GM21528 (cell line): ENCODE measurements at regions not wholly inside any gene's neighbourhood (a gene's known extent, or its start where the extent isn't known, plus 50 kb on each side); places are given as distances from the start of the nearest gene placed in this dataset.

Experiments
- ATAC-seq: cut with Tn5 transposase; IDR thresholded peaks from one replicate; pipeline ENCODE4 v1.9.1; 2021; ENCODE audit warnings: mild to moderate bottlenecking, moderate library complexity; ENCODE audit not compliant: unreplicated experiment, low FRiP score

DNA sequence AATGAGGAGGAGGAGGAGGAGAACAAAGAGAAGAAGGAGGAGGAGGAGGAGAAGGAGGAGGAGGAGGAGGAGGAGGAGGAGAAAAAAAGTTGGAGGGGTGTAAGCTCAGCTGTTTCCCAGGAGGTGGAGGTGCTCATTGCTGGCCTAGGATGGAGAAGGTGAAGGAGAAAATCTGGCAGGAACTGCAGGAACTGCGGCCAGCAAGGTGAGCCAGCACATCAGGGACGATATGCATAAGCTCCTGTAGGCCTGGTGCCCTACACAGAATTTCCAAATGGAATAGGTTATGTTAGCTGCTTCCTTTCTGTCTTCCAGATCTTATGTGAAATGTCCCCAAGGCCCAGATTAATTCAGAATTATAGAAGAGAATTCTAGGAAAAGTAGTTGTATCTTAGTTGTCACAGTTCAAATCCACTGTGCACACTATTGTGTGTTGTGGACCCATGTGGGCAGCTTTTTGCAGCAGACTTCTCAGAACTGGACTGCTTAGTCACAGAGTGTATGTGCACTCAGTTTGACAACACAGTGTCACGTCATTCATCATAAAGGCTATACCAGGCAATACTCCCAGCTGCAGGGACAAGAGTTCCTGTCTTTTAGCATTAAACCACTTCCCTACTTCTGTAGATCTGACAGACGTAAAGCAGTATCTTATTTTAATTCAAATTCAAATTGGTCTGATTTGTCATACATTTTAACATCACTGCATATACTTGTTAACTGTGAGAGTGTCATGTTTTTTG, 303.7 kb downstream of the HLX start:
- no peak for ATAC-seq

DNA sequence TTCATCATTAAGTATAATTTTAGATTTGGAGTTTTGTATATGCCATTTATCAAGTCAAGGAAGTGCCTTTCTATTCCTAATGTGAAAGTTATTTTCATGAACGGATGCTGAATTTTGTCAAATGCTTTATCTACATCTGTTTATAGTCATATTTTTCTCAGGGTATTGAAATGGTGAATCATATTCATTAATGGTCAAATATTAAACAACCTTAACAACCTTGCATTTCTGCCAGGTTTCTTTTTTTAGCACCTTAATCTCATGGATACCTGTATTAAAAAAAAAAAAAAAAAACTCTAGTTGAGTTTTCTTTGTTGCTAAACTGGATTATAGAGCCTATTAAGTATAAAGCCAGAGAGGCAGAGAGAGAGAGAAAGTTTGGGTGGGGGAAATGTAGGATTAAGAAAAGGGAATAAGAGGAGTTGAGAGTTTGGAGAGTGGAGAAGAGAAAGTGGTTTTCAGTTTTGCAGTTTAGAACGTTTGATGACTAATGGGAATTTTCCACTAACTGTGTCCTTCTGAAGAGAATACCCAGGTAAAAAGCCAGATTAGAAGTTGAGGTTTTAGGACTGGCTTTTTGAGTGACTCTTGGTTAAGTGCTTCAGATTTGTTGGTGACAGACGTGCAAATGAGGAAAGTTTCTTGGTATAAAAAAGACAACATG, 305.0 kb downstream of the HLX start:
- no peak for ATAC-seq

DNA sequence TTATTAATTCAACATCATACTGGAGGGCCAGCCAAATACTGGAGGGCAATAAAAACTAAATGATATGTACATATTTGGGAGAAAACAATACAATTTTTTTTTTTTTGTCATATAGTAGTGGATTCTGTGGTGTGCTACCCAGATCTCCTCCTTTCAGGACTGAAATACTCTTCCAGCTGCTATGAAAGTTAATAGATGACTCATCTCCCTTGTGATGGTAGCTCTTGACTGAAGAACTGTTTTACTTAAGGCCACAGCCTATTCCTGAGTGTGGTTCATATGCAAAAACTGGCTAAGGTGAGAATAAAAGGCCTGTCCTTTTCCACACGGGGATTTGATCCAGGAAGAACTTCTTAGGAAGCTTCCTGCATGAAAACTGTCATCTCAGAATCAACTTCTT, 307.9 kb downstream of the HLX start:
- no peak for ATAC-seq

DNA sequence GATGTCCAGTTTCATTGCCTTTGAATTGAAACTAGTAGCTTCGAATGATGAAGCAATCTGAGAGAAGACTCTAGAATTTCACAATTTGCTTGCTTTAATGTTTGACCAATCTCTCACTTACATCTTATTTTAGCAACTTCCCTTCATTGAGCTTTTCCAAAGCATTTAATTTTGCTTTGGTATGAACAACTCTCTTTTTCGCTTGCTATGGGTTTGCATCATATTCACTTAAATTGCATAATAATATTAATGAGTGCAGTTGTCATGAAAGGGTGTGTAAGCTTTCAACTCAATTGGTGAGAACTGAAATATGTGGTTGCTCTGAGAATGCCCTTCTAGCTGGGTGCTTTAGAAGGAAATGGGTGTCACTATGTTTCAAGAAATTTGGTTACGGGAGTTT, 309.2 kb downstream of the HLX start:
- ATAC-seq: no peak

DNA sequence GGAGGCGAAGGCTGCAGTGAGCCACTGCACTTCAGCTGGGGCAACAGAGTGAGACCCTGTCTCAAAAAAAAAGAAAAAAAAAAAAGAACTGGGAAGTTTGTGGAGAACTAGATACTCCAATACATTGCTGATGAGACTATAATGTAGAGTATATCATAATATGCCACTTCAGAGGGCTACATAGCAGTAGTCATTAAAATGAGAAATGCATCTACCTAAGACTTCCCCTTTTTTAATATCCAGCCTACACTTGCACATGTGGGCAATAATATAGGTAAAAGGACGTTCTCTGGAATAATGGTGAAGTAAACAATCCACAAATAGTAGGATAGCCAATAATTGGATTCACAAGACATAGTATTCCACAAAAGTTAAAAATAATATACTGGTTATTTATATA, 311.0 kb downstream of the HLX start:
- ATAC-seq: no peak

DNA sequence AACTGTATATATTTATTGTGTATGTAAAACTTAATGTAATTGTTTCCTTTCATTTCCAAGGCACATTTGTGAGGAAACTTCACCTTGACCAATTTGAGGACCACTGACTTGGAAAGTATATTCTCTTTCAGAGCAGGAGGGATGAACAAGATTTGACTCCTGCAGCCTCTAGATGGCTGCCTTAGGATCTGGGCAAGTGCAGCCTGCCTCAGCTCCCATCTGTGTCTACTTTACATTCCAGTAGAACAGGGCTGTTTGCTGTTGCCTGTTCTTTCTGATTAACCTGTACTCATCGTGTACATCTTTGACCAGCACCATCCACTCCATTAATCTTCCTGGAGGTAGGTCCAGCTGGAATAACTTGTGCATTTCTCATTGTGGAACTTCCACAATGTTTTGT, 312.8 kb downstream of the HLX start:
- ATAC-seq: no peak

DNA sequence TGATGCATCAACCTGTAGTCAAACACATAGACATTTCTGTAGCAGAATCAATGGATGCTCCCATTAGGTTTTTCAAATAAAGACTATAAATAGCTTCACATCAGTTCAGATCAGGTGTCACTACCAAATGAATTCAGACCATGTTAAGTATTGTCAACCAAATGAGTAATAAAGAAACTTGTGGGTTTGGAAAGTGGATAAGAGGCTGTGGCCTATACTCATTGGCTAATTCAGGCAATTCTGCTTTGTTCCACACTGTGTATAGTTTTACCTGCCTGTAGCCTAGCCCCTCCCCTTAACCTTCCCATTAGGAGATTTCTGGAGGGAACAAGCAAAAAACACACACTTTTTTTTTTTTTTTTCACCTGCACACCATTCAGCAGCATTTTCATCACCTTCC, 321.2 kb downstream of the HLX start:
- ATAC-seq: peak; percentile 69

DNA sequence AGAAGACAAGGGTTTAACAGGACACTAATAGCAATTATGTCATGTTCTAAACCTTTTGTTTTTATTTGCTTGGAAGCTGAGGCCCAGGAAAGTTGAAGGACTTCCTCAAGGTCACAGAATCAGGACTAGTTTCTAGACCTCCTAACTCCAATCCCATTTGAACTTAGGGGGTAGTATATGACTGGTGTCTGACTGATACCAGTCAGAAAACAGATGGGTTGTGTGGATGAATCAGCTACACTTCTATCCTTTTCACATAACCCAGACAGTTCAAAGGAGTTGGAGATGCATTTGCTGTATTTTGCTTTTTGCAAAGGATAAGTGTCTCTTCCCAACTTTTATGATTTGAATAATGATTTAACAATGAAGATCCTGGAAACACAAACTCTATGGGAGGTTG, 322.5 kb downstream of the HLX start:
- ATAC-seq: no peak

DNA sequence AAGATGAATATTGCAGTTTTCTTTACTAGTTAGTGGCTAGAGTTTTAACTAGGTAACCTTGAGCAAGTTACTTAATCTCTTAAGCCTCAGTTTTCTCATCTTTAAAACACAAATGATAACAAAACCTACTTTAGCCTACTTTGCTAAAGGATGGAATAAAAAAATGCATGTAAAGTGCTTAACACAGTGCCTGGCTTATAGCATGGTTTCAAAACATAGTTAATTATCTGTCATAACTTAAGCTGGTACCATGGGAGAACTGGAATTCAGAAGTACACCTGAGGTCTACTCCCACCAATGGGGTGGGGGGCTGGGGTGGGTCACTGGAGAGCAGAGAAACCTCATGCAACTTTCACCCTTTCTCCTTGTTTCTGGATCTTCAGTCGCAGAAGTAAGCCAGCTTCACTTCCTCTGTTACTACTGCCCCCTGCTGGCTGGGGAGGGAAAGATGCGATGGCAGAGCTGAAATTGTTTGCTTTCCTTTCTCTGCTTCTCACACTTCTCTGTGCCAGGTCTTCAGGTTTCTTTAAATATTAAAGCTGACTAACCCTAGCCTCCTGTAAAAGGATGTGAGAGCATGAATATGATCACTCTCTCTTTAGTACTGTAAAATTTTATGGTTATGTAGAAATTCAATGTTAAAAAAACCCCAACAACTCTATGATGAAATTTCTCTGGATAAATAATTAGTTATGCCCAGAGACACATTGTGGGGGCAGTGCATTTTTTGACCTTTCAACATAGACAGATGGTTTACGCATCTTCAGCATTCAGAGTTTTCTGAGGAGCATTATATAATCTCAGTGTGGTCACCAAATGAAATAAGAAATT, 324.2 kb downstream of the HLX start:
- no peak for ATAC-seq

DNA sequence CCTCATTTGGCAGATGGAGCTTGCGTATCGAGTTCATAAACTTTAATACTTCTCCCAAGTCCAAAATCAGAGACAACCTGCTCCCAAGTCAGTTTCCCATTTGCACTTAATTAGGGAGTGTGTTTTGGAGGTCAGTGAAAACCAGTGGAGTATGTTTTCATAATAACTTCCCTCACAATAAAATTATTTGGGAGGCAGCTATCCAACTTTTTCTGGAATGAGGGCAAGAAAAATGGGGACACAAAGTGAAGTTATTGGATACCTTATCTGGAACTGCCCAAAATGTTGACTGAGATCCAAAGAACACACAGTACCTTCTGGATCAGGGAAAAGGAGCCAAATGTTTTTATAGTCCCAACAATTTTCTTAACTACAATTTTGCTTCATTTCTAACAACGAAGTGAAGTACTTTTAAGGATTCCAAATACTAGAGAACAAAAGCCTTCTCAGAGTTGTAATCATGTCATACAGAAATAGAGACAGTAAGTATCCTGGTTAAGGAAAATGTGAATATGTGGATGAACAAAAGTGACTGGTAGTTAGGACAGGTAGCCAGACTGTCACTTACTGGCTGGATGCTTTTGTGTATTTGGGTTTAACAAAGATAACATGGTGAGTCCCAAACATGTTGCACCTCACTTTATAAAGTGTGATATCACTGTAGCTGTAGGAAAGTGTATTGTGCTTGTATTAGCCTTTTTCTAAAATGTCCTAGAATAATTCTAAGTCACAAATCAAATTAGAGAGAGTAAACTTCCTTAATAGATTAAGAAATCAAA, 325.0 kb downstream of the HLX start:
- no peak for ATAC-seq

DNA sequence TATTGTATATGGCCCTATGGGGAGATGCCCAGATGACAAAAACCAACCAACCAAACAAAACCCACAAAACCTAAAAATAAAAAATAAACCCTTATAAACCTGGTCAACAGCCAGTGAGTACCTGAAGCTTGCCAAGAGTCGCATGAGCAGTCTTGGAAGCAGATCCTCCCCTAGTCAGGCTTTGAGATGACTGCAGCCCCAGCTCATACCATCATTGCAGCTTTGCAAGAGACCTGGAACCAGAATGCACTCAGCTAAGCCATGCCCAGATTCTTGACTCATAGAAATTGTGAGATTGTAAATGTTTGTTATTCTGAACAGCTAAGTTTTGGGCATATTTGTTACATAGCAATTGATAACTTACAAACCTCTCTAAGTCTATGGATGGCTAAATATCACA, 326.8 kb downstream of the HLX start:
- ATAC-seq: no peak

DNA sequence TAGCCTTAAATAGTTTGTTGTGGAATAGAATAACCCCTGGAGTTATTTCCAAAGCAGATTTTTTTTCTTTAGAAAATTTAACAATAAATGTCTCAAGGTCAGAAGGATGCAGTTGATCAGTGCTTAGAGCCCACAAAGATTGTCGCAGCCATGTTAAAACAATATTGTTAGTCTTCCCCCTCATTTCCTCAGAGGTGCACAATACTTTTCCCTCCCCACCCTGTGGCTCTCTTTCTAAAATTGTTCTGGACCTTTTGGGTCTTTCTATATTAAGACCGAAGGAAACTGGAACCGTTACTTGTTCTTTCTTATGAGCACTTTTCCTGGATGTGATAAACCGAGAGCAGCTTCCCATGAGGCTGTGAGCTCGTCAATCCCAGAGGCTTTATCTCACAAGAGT, 333.7 kb downstream of the HLX start:
- ATAC-seq: no peak

DNA sequence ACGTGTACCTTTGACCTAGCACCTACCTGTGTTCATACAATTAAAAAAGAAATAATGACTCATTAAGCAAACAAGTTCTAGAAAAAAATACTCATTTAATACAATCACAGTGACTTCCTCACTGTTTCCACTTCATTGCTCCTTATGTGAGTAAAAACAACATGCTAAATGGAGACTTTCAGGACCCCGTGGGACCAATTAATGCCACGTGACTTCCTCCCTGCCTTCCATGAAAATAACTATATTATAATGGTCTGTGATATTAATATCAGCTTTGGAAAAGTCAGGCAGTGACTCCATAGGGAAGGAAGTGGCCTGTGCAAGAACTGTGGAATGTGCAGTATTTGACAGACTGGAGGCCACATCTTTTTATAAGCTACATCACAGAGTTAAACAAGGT, 337.8 kb downstream of the HLX start:
- ATAC-seq: no peak

DNA sequence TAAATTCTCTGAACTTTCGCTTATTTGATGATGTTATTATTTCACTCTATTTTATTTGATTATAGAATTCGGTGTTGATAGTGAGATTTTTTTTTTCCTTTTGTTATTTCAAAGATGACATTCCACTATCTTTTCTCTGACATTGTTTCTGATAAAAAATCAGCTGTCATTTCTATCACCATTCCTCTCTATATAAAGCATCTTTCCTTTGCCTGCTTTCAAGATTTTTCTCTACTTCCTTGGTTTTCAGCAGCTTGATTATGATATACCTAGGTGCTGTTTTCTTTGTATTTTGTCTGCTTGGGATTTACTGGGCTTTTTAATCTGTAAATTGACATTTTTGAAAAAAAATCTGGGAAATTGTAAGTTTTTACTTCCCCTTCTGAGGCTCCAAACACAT, 344.0 kb downstream of the HLX start:
- ATAC-seq: no peak

DNA sequence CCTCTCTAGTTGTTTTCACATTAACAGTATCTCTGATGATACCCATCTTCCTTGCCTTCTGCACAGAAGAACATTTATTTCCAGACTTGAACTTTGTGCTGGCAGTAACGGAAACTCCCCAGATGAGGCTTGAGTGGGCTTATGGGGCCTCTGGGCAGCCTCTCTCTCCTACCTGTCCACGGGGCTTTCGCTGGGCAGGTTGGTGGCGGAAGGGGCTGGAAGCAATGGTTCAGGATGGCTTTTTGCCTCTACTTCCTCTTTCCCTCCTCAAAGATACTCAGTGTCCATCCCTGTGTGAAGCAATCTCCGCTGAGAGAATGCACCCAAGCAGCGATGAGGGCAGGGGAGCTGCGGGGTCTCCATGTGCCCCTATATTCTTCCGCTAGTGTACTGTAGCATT, 348.2 kb downstream of the HLX start:
- no peak for ATAC-seq

DNA sequence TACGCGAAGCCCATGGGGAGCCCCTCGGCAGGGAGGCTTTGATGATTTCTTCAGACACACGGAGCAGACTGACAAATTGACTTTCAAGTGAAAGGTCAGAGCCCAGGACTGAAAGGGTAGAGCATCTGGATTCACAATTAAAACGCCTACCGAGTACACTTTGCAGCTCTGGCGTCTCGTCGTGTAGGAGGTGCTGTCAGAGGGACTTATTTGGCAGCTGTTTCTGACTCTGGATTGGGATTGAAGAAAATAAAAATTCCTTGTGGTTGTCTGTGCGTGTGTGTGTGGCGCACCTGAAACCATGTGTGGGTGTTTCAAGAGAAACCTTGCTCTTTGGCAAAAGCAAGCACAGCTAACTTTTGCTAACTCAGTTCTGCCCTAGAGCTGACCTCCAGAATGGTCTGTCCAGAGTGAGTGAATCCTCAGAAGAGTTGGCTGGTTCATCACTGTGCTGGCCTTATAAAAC, 348.7 kb downstream of the HLX start:
- ATAC-seq: no peak

DNA sequence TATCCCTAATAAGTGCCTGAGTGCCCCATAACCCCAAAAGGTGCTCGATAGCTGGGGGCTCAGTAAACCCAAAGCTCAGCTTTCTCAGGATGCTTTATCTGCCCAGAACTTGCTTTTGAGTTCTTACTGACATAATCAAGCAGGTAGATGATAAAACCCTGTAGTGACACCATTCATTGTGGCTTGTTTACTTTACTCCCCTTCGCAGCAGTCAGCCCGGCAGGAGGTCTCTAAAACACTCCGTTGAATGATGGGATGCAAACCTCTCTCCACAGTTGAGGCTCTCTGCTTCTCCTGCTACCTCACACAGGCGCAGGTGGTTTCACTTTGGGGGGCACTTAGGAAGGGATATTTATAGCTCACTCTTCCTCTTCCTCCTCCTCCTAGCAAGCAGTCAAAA, 349.4 kb downstream of the HLX start:
- no peak for ATAC-seq

DNA sequence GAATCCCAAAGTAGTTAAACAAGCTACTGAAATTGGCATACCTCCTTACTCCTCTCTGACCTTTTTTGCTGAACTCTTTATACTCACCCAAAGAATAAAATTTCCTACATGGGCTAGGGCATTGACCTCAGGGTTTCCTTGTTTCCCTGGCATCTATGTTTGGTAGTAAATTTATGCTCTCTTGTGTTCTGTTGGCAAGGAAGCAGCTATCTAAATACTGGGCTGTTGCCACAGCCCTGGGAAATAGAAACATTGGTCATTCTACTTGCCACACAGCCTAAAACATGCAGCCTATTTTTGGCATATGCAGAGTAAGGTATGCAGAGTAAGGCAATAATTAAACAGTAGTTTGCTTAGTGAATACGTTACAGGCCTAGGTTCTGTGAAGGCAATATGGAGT, 351.4 kb downstream of the HLX start:
- ATAC-seq: no peak

DNA sequence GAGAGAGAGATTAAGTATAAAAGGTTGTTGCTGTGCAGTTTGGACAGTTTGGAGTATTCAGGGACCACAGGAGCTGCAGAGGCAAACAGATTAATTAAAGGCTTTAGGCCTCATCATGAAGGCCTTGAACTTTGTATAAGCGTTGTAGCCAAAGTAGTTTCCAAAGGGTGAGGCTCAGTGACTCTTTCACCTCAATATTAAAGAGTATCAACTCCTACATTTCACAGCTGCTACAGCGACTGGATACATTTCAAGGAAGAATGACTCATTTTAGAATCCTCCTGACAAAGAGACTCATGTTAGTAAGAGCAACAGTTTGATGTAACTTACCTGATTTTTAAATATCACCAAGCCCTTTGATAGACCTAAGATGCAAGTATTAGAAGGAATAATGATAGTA, 355.5 kb downstream of the HLX start:
- no peak for ATAC-seq

DNA sequence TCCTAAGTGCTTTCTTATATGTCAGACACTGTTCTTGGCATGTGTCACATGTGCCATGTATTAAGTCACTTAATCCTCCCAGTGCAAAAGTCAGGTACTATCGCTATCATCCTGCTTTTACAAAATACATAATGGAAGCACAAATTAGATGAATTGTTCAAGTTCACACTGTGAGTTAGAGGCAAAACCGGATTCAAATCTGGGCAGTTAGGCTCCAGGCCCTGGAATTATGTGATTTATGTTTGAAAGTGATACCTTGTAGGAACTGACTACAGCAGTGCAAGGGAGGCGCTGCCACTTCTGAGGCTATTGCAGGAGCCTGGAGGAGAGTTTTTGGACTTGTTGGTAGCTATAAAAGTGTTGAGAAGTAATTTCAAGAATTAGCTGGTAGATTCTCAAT, 358.3 kb downstream of the HLX start:
- ATAC-seq: no peak

DNA sequence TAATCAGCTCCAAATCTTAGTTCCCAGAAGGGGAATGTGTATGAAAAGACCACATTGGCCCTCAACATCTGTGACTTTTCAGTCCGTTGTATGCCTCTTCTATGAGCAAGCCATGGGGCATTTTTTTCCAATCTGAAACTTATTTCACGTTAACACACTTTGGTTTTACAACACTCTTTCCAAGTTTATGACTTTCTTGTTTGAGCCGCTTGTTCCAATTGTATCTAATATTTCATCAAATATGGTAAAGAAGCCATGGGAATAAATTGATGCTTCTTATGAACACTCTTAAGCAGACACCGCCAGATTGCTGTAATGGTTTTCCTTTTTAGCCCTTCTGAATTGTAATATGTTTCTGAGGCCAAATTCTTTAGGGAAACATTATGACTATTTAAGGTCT, 359.9 kb downstream of the HLX start:
- ATAC-seq: no peak
